ENCODE measurements at regions not wholly inside any gene's neighbourhood (a gene's known extent, or its start where the extent isn't known, plus 50 kb on each side); places are given as distances from the start of the nearest gene placed in this dataset.
"Not testable (repeated sequence)": the region's sequence is repeated elsewhere in the genome, so short reads cannot be mapped to it uniquely, and the experiment has no call there.

DNA sequence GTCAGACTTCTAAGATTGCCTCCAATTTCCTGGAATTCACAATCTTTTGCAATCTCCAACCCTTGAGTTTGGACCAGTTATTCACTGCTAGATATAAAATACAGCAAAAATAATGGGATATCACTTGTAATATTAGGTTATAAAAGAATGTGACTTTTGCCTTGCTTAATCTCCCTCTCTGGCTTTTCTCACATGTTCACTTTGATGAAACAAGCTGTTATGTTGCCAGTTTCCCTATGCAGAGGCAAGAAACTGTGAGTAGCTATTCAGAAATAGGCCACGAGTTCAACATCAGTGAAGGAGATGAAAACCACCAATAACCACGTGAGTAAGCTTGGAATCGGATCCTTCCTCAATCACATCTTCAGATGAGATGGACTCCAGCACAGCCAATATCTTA, 842.7 kb downstream of the RNF144A start:
- no peak for DNase-seq (ENCODE audit: low spot score)

DNA sequence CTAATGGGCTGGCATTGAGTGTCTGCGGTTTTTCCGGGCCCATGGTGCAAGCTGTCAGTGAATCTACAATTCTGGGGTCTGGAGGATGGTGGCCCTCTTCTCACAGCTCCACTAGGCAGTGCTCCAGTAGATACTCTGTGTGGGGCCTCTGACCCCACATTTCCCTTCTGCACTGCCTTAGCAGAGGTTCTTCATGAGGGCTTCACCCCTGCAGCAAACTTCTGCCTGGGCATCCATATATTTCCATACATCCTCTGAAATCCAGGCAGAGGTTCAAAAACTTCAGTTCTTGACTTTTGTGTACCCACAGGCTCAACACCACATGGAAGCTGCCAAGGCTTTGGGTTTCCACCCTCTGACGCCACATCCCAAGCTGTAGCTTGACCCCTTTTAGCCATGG, 846.2 kb downstream of the RNF144A start:
- DNase-seq (ENCODE audit: low spot score), result not testable (repeated sequence)

DNA sequence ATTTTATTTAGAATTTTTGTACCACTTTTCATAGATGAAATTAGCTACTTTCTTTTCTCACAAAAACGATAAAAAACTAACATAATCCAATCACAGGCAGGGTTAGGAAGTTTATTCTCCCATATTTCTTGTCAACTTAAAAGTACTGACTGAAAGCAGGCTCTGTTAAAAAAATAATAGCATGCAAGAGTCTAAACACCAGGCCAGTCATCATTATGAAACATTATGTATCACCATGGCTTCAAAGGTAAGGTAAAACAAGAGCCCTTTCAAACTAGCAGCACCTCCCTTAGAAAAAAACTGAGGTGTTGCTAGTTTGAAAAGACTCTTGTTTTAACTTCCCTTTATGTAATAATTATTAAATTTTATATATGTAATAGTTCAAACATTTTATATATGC, 848.0 kb downstream of the RNF144A start:
- DNase-seq (ENCODE audit: low spot score), result no peak

DNA sequence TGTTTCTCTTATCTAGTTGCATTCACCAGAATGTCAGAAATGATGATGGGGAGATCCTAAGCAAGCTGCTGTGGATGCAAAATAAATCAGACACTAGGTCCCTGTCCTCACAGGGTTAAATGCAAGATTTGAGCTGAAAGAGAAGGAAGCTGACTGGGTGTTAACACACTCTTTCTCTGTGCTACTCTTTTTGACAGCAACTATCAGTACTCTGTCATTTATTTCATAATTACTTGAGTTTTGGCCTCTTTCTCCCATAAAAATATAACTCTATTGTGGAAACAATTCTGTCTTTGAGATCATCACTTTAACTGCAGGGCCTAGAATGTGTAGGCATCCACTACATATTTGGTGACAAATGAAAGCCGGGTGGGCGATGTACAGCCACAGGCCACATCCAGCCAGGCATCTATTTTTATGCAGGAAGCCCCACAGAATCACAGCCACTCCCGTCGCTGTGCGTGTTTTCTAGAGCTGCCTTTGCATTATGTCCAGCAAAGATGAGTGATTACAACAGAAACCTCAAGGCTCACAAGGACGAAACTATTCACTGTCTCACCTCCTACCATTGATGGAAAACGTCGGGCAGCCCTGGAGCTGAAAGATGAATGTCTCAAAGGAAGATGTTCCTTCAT, 849.0 kb downstream of the RNF144A start:
- DNase-seq (ENCODE audit: low spot score), result no peak

DNA sequence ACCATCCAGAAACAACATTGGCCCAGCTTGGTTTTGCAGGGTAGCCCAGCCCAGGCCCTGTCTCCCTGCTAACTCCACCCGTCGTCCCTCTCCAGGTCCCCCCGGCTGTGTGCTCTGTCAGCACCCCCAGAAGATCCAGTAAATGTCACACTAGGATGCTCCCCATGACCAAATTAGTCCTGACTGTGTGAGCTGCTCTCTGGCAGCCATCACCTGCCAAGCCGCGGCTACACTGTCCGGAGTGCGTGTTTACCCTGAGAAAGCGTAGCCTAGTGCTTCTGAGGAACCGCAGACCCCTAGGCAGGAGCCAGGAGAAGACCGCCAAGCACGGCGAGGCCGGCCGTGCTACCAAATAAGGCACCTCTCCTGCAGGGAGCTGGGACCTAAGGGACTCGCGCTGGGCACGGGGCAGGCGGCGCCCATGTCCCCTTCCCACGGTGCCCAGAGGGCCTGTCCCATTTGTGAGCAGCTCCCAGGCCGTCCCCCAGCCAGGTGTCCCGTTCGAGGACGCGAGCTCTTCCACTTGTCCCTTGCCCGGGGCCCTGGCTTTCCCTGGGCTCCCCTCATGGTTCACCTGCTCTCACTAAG, 849.9 kb downstream of the RNF144A start:
- no peak for DNase-seq (ENCODE audit: low spot score)

DNA sequence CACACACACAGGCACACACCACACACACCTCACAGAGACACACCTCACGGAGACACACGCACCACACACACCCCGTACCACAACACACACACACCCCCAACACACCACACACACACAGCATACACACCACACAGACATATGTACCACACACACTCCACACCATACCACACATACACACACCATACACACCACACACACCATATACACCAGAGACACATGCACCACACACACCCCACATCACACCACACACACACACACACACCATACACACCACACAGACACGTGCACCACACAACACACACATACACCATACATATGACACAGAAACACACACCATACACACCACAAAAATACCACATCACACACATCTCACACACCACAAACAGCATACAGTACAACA, 850.7 kb downstream of the RNF144A start:
- no peak for DNase-seq (ENCODE audit: low spot score)

DNA sequence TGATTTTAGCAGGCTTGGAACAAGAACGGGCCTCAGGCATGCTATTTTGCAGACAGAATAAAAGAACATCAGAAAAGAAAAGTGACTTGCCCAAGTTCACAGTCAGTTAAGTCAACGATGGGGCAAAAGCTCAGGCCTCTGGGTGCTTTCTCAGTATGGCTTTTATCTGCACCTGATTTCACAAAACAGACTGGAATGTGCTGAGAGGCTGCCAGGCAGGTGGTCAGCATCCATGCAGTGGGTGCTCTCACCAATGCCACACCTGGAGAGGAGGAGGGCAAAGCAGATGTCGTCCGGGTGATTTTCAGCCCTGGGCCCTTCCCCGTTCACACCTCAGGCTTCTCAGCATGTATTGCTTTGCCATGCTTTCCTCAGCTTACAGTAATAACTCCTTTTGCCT, 854.6 kb downstream of the RNF144A start:
- no peak for DNase-seq (ENCODE audit: low spot score)

DNA sequence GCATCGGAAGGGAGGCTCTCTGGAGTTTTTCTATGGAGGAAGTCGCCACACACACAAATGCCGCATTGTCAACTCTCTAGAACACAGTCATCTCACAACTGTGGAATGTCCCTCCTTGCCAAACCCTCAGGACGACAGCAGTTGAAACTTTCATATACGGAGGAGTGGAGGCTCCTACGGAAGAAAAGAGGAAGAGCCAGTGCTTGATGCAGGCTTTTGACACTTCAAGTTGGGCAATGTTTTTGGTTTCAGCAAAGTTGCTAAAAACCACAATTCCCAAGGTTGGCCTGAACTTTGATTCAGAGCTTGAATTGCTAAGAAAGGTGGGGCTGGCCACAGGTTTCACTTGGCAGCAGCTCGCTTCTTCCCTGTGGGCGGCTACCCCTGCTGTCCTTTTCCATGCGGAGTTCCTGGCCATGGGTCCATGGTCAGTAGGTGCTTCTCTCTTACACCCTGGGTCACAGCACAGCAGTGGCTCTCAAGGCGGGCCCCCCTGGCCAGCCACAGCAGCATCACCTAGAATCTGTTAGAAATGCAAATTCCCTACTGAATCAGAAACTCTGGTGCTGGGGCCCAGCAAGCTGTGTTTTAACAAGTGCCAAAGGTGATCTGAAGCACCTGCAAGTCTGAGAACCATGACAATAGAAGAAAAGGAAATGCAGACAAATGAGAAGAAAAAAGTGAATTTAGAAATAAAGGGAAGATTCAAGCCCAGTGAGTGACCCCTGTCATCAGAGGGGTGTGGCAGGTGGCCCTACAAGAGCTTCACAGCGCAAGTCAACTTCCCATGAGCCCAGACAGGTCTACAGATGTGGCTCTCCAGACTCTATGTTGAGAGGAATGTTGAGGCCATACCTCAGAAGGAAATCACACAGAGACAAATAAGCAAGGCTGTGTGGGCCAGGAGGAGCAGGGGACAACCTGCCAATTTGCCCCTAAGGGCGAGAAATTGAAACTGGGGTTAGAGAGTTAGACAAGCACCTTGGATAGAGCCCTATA, 856.4 kb downstream of the RNF144A start:
- peak; percentile 34 for DNase-seq (ENCODE audit: low spot score)

DNA sequence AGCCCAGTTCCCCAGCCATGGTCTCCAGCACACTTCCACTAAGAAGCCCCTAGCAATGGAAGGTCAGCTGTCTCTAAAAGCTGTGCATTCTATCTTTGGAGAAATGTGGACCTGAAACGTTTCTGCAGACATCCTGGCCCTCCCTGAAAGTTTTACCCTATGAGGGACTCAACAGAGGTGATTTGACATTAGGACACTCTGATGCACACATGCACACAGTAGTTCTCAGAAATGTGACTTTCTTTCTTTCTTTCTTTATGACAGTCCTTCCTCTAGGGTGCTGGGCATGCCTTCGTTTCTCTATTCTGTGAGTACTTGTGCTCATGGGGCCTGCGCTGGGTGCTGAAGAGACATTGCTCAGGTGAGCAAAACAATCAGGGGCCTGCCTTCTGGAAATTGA, 857.3 kb downstream of the RNF144A start:
- DNase-seq (ENCODE audit: low spot score), result no peak

DNA sequence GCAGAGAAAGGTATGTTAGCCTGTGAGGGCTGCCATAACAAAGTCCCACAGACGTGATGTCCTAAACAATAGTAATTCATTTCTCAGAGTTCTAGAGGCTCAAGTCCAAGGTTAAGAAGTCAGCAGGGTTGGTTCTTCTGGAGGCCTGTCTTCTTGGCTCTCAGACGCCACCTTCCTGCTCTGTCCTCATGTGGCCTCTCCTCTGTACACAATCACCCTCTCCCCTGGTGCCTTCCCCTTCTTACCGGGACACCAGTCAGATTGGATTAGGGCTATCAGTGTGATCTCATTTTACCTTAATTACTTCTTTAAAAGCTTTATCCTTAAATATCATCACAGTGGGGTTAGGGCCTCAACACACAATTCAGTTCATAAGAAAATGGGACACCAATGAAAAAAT, 860.5 kb downstream of the RNF144A start:
- no peak for DNase-seq (ENCODE audit: low spot score)

DNA sequence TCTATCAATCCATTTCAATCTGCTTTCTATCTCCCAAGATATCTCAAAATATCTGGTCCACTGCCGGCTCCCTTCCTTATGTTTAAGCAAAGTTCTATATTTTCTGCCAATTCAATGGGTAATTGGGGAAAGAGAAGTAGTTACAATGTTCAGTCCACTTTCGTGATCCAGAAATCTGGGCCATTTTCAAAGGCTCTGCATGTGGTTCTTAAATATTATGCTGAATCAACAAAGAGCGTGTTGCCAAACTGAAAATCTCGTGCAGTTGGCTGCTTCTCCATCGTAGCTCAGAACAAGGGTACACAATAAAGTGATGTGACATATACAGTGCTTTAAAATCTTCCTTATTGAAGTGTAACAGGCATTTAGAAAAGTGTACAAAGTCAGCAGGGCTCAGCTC, 863.1 kb downstream of the RNF144A start:
- no peak for DNase-seq (ENCODE audit: low spot score)

DNA sequence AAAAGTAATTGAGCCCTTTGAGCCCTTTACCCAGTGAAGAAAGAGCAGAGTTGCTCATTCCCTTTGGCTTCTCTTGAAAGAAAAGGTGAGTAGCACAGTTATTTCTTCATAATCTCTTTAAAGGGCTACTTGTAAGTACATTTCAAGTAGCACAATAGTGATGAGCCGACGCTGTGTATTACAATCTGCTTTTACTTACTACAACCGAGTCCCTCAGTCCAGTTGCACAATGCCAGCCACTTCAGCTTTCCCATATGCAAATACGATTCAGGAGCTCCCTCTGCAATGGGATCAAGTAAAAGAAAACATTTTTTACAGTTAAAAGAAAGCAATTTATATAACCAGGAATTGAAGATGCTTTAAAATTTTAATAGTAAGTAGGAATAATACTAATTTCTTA, 868.5 kb downstream of the RNF144A start:
- DNase-seq (ENCODE audit: low spot score), result no peak

DNA sequence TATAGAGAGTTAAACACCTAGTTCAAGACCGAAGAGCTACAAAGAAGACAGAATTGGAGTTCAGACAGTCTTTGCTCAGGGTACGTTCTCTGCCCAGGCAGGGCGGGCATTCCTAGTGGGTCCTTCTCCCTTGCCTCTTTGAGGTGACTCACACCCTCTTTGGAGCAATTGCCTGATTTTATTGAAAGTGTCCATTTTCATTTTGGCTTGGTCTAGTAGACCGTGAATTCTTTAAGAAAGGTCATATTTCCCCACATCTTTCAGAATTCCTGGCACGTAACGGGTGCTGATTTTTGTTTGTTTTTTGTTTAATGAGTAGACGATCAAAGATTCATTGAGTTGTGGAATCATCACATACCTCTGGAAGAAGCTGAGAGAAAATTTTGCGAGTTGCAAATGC, 871.5 kb downstream of the RNF144A start:
- DNase-seq (ENCODE audit: low spot score), result no peak

DNA sequence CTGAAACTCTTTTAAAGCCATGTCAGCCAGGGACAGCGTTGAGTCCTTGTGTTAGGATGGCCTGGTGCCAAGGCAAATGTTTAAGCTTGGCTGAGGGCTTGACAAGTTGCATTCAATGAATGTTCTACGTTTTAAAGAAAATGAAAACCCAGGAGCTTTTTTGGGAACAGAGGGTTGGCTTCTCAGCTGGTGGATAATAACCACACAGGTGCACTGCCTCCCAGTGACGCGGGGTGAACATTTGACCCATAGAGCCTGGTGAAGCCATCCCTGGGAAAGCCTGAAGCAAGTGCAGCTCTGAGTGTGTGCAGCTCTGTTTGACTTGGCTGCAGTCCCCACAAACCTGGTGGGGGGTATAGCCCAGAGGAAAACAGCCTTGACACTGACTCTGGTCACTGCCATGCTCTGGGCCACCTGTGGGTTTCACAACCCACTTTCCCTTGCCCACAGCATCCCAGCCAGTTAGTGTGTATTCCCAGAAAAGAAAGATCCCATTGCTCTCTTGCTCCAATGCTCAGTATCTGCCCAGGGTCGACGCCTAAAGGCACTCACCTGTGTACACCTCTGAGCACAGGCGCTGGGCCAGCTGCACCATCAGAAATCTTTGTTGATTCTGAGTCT, 874.9 kb downstream of the RNF144A start:
- peak; percentile 42 for DNase-seq (ENCODE audit: low spot score)

DNA sequence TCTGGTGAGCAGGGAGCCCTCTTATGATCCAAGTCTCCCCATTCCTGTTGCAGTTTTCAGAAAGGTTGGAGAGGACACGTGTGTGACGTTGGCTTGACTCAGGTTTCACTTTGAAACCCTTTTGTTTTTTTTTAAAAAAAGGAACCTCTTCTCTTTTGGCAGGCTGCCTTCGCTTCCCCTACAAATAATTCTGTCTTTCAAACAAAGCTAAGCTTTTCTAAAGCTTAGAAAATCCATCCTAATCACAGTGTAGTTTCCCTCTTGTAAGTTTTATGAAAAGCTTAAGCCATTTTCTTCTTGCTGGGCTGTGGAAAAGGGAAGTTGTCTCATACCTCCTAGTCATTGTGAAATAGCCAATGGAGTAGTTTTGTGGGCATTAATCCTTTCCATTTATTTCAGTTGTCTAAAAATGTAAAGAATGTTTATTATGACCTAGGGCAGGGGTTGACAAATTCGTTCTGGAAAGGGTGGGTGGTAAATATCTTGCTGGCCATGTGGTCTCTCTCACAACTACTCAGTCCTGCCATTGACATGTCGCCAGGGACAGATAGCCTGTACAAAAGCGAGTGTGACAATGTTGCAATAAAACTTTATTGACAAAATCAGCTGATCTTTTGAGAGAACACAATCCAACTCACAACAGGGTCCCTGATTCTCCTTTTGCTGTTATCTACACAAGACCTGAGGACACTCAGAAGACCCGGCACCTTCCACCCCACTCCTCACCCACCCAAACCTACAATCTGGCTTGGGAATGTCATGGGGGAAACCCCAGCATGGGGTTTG, 878.8 kb downstream of the RNF144A start:
- DNase-seq (ENCODE audit: low spot score), result no peak

DNA sequence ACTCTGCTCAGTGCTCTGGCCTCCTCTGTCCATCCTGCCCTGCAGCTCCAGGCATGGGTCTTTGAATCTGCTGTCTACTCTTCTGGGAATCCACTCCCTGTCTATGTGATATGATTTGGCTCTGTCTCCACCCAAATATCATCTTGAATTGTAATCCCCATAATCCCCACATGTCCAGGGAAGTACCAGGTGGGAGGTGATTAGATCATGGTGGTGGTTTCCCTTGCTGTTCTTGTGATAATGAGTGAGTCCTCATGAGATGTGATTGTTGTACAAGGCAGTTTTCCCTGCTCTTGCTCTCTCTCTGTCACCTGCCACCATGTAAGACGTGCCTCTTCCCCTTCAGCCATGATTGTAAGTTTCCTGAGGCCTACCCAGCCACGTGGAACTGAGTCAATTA, 881.8 kb upstream of the ID2 start:
- DNase-seq (ENCODE audit: low spot score), result no peak

DNA sequence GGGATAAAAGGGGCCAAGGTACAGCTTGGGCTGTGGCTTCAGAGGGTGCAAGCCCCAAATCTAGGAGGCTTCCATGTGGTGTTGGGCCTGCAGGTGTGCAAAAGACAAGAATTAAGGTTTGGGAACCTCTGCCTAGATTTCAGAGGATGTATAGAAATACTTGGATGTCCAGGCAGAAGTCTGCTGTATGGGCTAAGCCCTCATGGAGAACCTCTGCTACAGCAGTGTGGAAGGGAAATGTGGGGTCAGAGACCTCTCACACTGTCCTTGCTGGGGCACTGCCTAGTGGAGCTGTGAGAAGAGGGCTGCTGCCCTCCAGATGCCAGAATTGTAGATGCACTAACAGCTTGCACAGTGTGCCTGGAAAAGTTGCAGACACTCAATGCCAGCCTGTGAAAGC, 880.6 kb upstream of the ID2 start:
- DNase-seq (ENCODE audit: low spot score), result no peak

DNA sequence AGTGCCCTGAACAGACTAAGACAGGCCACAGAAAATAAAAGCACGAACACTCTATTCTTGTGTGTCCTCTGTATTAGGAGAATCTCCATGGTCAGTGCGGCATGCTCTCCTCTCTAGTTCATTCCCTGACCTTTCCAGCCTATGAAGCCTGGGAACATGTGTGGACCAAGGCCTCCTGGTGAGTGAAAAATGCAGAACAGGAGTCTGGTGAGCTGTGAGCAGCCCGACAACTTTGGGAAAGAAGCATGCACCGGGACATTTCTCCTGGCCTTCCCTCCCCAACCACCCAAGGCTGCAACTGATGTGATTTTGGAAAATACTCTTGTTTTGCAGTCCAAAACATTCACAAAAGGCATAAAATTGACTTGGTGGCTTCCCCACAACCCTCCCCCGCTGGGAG, 878.3 kb upstream of the ID2 start:
- DNase-seq (ENCODE audit: low spot score), result no peak

DNA sequence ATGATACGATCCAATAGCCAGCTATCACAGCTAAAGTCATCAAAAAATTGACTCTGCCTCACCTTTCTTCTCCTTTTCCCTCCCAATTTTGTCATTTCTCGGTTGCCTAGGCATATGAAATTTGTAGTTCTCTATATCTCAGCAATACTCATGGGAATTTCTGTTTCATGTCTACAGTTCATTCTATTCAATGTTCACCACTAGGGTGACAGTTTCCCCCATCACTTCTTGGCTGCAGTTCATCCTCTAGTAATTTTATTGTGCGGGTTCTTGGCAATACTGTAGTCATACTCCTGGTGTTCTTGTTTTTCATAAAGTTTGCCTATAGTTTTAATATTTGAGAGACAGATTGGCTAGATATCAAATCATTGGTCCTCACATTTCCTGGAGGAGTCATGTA, 872.2 kb upstream of the ID2 start:
- no peak for DNase-seq (ENCODE audit: low spot score)

DNA sequence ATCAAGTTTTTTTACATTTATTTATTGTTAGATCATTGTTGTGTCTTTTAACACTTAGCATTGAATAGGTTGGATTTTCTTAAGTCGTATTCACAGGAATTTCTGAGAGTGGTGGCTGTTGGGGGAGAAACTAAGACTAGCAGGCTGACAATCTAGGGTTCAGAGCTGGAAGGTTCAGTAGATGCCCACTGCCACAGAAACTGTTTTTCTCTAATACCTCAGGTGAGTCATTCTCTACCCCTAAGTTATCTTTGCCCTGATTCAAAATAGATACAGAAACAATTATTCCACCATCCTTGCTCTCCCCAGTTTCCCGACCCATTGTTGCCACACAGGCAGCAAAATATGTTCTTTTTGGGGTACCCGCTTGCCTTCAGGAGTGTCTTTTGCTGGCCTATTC, 870.8 kb upstream of the ID2 start:
- no peak for DNase-seq (ENCODE audit: low spot score)

DNA sequence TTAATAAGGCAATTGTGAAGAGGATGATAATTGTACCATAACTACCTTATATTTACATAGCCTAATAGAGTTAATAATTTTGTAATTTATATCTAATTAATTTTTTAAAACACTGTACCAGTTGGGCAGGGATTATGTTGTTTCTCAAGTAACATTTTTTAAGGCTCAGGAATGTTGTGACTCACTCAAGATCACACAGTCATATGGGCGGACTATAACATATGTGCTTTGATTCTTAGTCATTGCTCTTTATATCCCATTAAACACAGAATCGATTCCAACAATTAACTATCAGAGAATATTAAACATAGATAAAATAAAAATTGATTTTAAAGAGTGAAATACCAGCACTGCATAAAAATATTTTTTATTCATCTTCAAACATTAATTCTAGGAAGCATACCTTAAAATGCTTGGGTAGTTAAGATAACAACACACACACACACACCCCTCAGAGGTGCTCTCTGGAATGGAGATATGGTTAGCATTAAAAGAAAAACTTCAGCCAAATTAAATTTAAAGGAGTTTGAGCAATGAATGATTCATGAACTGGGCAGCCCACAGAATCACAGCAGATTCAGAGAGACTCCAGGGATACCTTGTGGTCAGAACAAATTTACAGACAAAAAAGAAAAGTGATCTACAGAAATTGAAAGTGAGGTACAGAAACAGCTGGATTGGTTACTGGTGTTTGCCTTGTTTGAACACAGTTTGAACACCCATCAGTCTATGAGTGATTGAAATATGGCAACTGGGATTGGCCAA, 869.4 kb upstream of the ID2 start:
- DNase-seq (ENCODE audit: low spot score), result no peak

Measured in mucosa of gallbladder (tissue), 1 donor.